ENCODE measurements at regions not wholly inside any gene's neighbourhood (a gene's known extent, or its start where the extent isn't known, plus 50 kb on each side); places are given as distances from the start of the nearest gene placed in this dataset.

GRCh38 chr9:28073270-28073669 lies 500.0 kb upstream of the C9orf72 start:
- no peak overlapping the region for H3K4ac ChIP-seq (ENCODE audit: low read depth, low read length)
- H2BK5ac ChIP-seq (ENCODE audit: low read depth, low read length, poor library complexity, severe bottlenecking) = no peak overlapping the region
- H2BK15ac ChIP-seq (ENCODE audit: low read depth, low read length) = no peak overlapping the region
- no peaks in the 10 kb centered on the region for H3K9me3 ChIP-seq (ENCODE audit: control insufficient read depth, insufficient read depth, low read length)
- H4K8ac ChIP-seq (ENCODE audit: low read depth in 2 of 2, low read length in 2 of 2) = no peak overlapping the region
- POLR2A ChIA-PET (ENCODE audit: unreplicated experiment) = no interaction called here
- no peak overlapping the region for H2BK20ac ChIP-seq (ENCODE audit: low read depth, low read length)
- H3K27ac ChIP-seq (ENCODE audit: insufficient read depth, low read length) = no peak overlapping the region
- BruUV-seq (replicated peaks) = no TSS peak
- no peak overlapping the region for H4K91ac ChIP-seq (ENCODE audit: insufficient read depth, low read depth, low read length)
- dilution Hi-C loops (cut with HindIII; ENCODE audit: low sequenced_read_pairs, unreplicated experiment) (no loop called here), intact Hi-C loops (cut with micrococcal nuclease) (no loop called here), in situ Hi-C loops (cut with MboI; ENCODE audit: low sequenced_read_pairs) (loop anchor here (25.0 kb wide), 1 partner anchor 89 kb away; no protein-coding TSS in a partner anchor)
- no peak overlapping the region for H3K18ac ChIP-seq (ENCODE audit: low read depth, low read length)
- no peak overlapping the region for H3K14ac ChIP-seq (replicated peaks; ENCODE audit: low read depth, low read length)
- no peaks in the 10 kb centered on the region for H3K27me3 ChIP-seq (ENCODE audit: control insufficient read depth, insufficient read depth, low read length)
- H3K56ac ChIP-seq (ENCODE audit: extremely low read depth, insufficient read depth, low read length) = no peak overlapping the region
- H2AFZ ChIP-seq (replicated peaks; ENCODE audit: low read length, poor library complexity) = no peak overlapping the region
- ATAC-seq (ENCODE audit: low read depth) = no peak
- no peak overlapping the region for H2AK9ac ChIP-seq (replicated peaks; ENCODE audit: low read depth, low read length, poor library complexity)
- TF ChIP-seq, protein P1, sequence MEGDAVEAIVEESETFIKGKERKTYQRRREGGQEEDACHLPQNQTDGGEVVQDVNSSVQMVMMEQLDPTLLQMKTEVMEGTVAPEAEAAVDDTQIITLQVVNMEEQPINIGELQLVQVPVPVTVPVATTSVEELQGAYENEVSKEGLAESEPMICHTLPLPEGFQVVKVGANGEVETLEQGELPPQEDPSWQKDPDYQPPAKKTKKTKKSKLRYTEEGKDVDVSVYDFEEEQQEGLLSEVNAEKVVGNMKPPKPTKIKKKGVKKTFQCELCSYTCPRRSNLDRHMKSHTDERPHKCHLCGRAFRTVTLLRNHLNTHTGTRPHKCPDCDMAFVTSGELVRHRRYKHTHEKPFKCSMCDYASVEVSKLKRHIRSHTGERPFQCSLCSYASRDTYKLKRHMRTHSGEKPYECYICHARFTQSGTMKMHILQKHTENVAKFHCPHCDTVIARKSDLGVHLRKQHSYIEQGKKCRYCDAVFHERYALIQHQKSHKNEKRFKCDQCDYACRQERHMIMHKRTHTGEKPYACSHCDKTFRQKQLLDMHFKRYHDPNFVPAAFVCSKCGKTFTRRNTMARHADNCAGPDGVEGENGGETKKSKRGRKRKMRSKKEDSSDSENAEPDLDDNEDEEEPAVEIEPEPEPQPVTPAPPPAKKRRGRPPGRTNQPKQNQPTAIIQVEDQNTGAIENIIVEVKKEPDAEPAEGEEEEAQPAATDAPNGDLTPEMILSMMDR (conservative IDR thresholded peaks at IDR 0.05; ENCODE audit: low read depth, low read length) = peak; percentile 55
- TF ChIP-seq RFX5 (IDR thresholded peaks at IDR 0.05; ENCODE audit: low read depth, low read length) = no peak
- TF ChIP-seq MAZ (IDR thresholded peaks at IDR 0.05; ENCODE audit: borderline replicate concordance, low read depth, low read length) = no peak
- peak; percentile 55 for TF ChIP-seq SMC3 (IDR thresholded peaks at IDR 0.05; ENCODE audit: low read depth, low read length)
- TF ChIP-seq RCOR1 (IDR thresholded peaks at IDR 0.05; ENCODE audit: insufficient replicate concordance, low read length) = no peak
- TF ChIP-seq NFE2L2 (IDR thresholded peaks at IDR 0.05; ENCODE audit: low read depth, low read length) = no peak
- peak; percentile 47 for TF ChIP-seq RAD21 (IDR thresholded peaks at IDR 0.05; ENCODE audit: low read length)
- TF ChIP-seq, protein P2, sequence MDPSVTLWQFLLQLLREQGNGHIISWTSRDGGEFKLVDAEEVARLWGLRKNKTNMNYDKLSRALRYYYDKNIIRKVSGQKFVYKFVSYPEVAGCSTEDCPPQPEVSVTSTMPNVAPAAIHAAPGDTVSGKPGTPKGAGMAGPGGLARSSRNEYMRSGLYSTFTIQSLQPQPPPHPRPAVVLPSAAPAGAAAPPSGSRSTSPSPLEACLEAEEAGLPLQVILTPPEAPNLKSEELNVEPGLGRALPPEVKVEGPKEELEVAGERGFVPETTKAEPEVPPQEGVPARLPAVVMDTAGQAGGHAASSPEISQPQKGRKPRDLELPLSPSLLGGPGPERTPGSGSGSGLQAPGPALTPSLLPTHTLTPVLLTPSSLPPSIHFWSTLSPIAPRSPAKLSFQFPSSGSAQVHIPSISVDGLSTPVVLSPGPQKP (IDR thresholded peaks at IDR 0.05; ENCODE audit: borderline replicate concordance, low read depth, low read length) = no peak
- no peak for TF ChIP-seq FOS (IDR thresholded peaks at IDR 0.05; ENCODE audit: low read depth, low read length)
- no peak for TF ChIP-seq USF2 (IDR thresholded peaks at IDR 0.05; ENCODE audit: low read depth, low read length)
- TF ChIP-seq MXI1 (IDR thresholded peaks at IDR 0.05; ENCODE audit: borderline replicate concordance, low read depth, low read length) = no peak
- TF ChIP-seq POLR2A (IDR thresholded peaks at IDR 0.05; ENCODE audit: low read depth, low read length) = no peak
- TF ChIP-seq CEBPB (IDR thresholded peaks at IDR 0.05; ENCODE audit: low read depth, low read length) = no peak
- no peak for TF ChIP-seq CHD1 (IDR thresholded peaks at IDR 0.05; ENCODE audit: low read depth, low read length)
- TF ChIP-seq BHLHE40 (IDR thresholded peaks at IDR 0.05; ENCODE audit: low read depth, low read length) = no peak
- TF ChIP-seq MAFK (IDR thresholded peaks at IDR 0.05; ENCODE audit: low read depth, low read length) = no peak
- H3K9ac ChIP-seq (ENCODE audit: low read depth, low read length) = no peak overlapping the region
- peak; percentile 36 for DNase-seq
- H2AK5ac ChIP-seq (ENCODE audit: low read depth, low read length) = no peak overlapping the region
- no CpG with 5 or more reads among the region's 1 CpG for WGBS, 2 experiments (ENCODE audit: extremely low coverage in 2 of 2, insufficient read length in 1 of 2)
- no peaks in the 10 kb centered on the region for H3K9me1 ChIP-seq (ENCODE audit: insufficient read depth, low read length)
- H3K4me1 ChIP-seq (ENCODE audit: control insufficient read depth, insufficient read depth, low read length) = no peaks in the 10 kb centered on the region
- H4K20me1 ChIP-seq (ENCODE audit: insufficient read depth, low read length) = no peaks in the 10 kb centered on the region
- H3K79me1 ChIP-seq (ENCODE audit: low read depth in 1 of 2, low read length in 2 of 2) = no peaks in the 10 kb centered on the region
- H3K36me3 ChIP-seq (ENCODE audit: control insufficient read depth, insufficient read depth, low read length) = no peaks in the 10 kb centered on the region
- no peak overlapping the region for H3K23ac ChIP-seq (ENCODE audit: low read depth, low read length)
- H3K4me3 ChIP-seq (ENCODE audit: insufficient read depth, low read depth, low read length) = no peak overlapping the region
- no peak overlapping the region for H2BK120ac ChIP-seq (ENCODE audit: low read depth, low read length)
- CTCF ChIA-PET = interaction anchor here (0.9 to 1.3 kb wide), 2 partner anchors 8 to 11 kb away, joined by 3 read pairs; no protein-coding TSS in a partner anchor
- H3K4me2 ChIP-seq (ENCODE audit: low read depth, low read length) = no peak overlapping the region
- no peak overlapping the region for H4K5ac ChIP-seq (ENCODE audit: low read depth, low read length)
